Panc1 (cell line): ENCODE measurements at regions not wholly inside any gene's neighbourhood (a gene's known extent, or its start where the extent isn't known, plus 50 kb on each side); places are given as distances from the start of the nearest gene placed in this dataset.

ENCODE experiments used
- ATAC-seq: fragments of 200-7000 bp; cut with Tn5 transposase; 2 replicates; pipeline ENCODE4 v1.9.1; 2020; ENCODE audit warnings: mild to moderate bottlenecking, moderate library complexity
- BruUV-seq: library from RNA; stranded (reverse); fragments of 400-500 nt; replicated peaks from 2 replicates; lab custom pipeline; 2021; lab: Mats Ljungman, UMichigan
- CTCF ChIA-PET: fragments of 300-600 bp; sonication (Branson Sonifier 250); formaldehyde crosslinking; loops from one replicate; lab custom pipeline; 2022; ENCODE audit warnings: antibody characterized with exemption; lab: Charles Lee
- POLR2A ChIA-PET: fragments of 300-600 bp; sonication (Branson Sonifier 250); formaldehyde crosslinking; loops from one replicate; lab custom pipeline; 2022; ENCODE audit warnings: antibody characterized with exemption; lab: Charles Lee
- DNase-seq: peaks from one replicate; pipeline ENCODE4 v3.0.0-alpha.2; 2010; ENCODE audit warnings: low read depth, low spot score
- H3K27ac ChIP-seq: 2 replicates; pipeline ENCODE4 v1.5.1; 2011; ENCODE audit warnings: mild to moderate bottlenecking, low read length, inconsistent platforms
- H3K27me3 ChIP-seq: fragments of 200-500 bp; sonication (Bioruptor generic); 2 replicates; pipeline ENCODE4 v1.6.0; 2014; ENCODE audit warnings: low read length, inconsistent platforms; ENCODE audit not compliant: control insufficient read depth, insufficient read depth
- H3K36me3 ChIP-seq: fragments of 200-500 bp; sonication (Bioruptor generic); 2 replicates; pipeline ENCODE4 v1.5.1; 2014; ENCODE audit warnings: inconsistent platforms, mild to moderate bottlenecking, low read length, moderate library complexity; ENCODE audit not compliant: control insufficient read depth, insufficient read depth
- H3K4me1 ChIP-seq: 2 replicates; pipeline ENCODE4 v1.5.1; 2011; ENCODE audit warnings: inconsistent platforms, mild to moderate bottlenecking, low read length, moderate library complexity; ENCODE audit not compliant: control insufficient read depth, insufficient read depth
- H3K4me3 ChIP-seq, 2 experiments: 2 replicates each; pipeline ENCODE4 v1.5.1; 2011 to 2012; ENCODE audit warnings: low read depth in 2 of 2, low read length in 2 of 2, mild to moderate bottlenecking in 2 of 2, inconsistent platforms in 1 of 2, moderate library complexity in 1 of 2
- H3K9me3 ChIP-seq: fragments of 200-500 bp; sonication (Bioruptor generic); 2 replicates; pipeline ENCODE4 v1.5.1; 2014; ENCODE audit warnings: low read depth, mild to moderate bottlenecking, inconsistent platforms, low read length, moderate library complexity; ENCODE audit not compliant: control insufficient read depth, insufficient read depth
- POLR2AphosphoS5 ChIP-seq: IDR thresholded peaks from 2 replicates; pipeline ENCODE4 v1.6.1; 2012; ENCODE audit warnings: mild to moderate bottlenecking, low read depth, low read length, moderate library complexity
- SIN3A ChIP-seq: IDR thresholded peaks from 2 replicates; pipeline ENCODE4 v1.6.1; 2012; ENCODE audit warnings: low read depth, mild to moderate bottlenecking, low read length, moderate library complexity, borderline replicate concordance; ENCODE audit not compliant: insufficient read depth
- TCF7L2 ChIP-seq: IDR thresholded peaks from 2 replicates; pipeline ENCODE4 v1.6.1; 2011; ENCODE audit warnings: mild to moderate bottlenecking, low read depth, low read length, inconsistent platforms
- in situ Hi-C: cut with HindIII; loops from 2 replicates; pipeline ENCODE4 v1.10.0; 2016; ENCODE audit warnings: low sequenced_read_pairs, low pct_unique_long_range_greater_than_20kb
- intact Hi-C: fragments of 100-400 bp; cut with micrococcal nuclease; formaldehyde crosslinking; loops from one replicate; pipeline ENCODE4 v1.10.0; 2022; ENCODE audit not compliant: unreplicated experiment
- TF ChIP-seq, protein P1 (sequence below): fragments of 450-650 bp; IDR thresholded peaks from 2 replicates; pipeline ENCODE4 v1.5.1; 2017; ENCODE audit warnings: mild to moderate bottlenecking
- TF ChIP-seq, protein P2 (sequence below), 2 experiments: IDR thresholded peaks; 2 replicates each; pipeline ENCODE4 v1.6.1; 2011 to 2012; ENCODE audit warnings: low read depth in 2 of 2, control low read depth in 1 of 2, low read length in 1 of 2, mild to moderate bottlenecking in 1 of 2, moderate library complexity in 1 of 2; ENCODE audit not compliant: insufficient read depth in 1 of 2

DNA sequence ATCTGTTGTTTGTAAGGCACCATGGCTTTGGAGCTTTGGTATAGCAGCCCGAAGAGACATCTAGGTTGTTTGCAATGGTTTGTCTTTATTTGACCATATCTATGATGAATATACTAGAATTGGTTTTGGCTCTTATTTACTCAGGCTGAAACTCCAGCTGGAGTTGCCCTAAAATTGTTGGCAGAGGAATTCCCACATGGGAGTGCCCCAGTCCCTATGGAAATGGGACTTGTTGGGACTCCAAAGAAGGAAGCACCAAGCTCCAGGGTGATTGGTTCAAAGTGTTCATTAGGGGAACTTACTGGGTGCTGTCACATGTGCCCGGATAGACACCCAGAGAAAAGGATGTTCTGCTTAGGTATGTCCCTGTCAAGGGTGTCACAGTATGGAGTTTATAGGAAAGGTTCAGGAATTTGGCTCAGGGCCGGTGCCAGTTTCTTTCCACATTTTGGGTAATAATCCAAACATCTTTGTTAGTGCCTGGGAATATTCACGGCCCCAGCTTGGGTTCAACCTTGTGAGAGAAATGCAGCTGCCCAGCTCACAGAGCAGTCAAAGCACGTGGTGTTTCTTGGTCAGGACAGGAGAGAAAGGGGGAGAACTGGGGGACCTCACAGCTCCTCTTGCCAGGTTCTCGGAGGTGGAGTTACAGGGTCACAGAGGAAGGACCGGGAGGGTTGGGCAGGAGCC lies 123.5 kb upstream of the ZSWIM2 start:
- H3K27ac ChIP-seq: no peak overlapping the region
- no peaks in the 10 kb centered on the region for H3K36me3 ChIP-seq
- no peaks in the 10 kb centered on the region for H3K27me3 ChIP-seq
- POLR2A ChIA-PET: no interaction called here
- H3K4me1 ChIP-seq: no peaks in the 10 kb centered on the region
- BruUV-seq: no TSS peak
- DNase-seq: no peak
- intact Hi-C loops: no loop called here
- no peak for TF ChIP-seq POLR2AphosphoS5
- TF ChIP-seq, protein P1, sequence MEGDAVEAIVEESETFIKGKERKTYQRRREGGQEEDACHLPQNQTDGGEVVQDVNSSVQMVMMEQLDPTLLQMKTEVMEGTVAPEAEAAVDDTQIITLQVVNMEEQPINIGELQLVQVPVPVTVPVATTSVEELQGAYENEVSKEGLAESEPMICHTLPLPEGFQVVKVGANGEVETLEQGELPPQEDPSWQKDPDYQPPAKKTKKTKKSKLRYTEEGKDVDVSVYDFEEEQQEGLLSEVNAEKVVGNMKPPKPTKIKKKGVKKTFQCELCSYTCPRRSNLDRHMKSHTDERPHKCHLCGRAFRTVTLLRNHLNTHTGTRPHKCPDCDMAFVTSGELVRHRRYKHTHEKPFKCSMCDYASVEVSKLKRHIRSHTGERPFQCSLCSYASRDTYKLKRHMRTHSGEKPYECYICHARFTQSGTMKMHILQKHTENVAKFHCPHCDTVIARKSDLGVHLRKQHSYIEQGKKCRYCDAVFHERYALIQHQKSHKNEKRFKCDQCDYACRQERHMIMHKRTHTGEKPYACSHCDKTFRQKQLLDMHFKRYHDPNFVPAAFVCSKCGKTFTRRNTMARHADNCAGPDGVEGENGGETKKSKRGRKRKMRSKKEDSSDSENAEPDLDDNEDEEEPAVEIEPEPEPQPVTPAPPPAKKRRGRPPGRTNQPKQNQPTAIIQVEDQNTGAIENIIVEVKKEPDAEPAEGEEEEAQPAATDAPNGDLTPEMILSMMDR: no peak
- no peak for TF ChIP-seq SIN3A
- TF ChIP-seq, protein P2, sequence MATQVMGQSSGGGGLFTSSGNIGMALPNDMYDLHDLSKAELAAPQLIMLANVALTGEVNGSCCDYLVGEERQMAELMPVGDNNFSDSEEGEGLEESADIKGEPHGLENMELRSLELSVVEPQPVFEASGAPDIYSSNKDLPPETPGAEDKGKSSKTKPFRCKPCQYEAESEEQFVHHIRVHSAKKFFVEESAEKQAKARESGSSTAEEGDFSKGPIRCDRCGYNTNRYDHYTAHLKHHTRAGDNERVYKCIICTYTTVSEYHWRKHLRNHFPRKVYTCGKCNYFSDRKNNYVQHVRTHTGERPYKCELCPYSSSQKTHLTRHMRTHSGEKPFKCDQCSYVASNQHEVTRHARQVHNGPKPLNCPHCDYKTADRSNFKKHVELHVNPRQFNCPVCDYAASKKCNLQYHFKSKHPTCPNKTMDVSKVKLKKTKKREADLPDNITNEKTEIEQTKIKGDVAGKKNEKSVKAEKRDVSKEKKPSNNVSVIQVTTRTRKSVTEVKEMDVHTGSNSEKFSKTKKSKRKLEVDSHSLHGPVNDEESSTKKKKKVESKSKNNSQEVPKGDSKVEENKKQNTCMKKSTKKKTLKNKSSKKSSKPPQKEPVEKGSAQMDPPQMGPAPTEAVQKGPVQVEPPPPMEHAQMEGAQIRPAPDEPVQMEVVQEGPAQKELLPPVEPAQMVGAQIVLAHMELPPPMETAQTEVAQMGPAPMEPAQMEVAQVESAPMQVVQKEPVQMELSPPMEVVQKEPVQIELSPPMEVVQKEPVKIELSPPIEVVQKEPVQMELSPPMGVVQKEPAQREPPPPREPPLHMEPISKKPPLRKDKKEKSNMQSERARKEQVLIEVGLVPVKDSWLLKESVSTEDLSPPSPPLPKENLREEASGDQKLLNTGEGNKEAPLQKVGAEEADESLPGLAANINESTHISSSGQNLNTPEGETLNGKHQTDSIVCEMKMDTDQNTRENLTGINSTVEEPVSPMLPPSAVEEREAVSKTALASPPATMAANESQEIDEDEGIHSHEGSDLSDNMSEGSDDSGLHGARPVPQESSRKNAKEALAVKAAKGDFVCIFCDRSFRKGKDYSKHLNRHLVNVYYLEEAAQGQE (IDR thresholded peaks at IDR 0.05; ENCODE audit: insufficient read depth in 1 of 2, low read depth in 2 of 2, low read length in 1 of 2): no peak
- no peak for TF ChIP-seq TCF7L2
- in situ Hi-C loops: no loop called here
- no peak overlapping the region for H3K4me3 ChIP-seq
- ATAC-seq: no peak
- CTCF ChIA-PET: interaction anchor here (0.5 kb wide), 1 partner anchor 52 kb away, joined by 6 read pairs; no protein-coding TSS in a partner anchor
- H3K9me3 ChIP-seq: no peaks in the 10 kb centered on the region

DNA sequence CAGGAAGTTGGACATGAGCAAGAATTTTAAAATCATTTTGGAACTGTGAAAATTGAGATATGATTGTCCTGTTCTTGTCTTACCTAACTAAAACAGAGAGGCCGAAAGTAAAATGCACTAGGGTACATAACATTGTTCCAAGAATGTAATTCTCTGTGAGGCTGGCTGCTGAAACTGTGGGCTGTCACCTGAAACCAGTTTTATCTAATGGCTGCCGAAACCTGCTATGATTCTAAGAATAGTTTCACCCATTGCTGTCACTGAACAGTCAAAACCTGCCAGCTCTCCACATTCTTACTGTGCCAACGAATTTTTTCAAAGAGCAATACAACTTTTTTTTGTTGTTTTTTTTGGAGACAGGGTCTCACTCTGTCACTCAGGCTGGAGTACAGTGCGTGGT lies 119.3 kb upstream of the ZSWIM2 start:
- no peak for DNase-seq
- no TSS peak for BruUV-seq
- Histone ChIP-seq H3K4me3 (no peak overlapping the region), H3K9me3 (no peaks in the 10 kb centered on the region), H3K27ac (no peak overlapping the region), H3K36me3 (no peaks in the 10 kb centered on the region), H3K4me1 (no peaks in the 10 kb centered on the region), H3K27me3 (no peaks in the 10 kb centered on the region)
- ChIA-PET POLR2A (no interaction called here), CTCF (no interaction called here)
- ATAC-seq: no peak
- in situ Hi-C loops (no loop called here), intact Hi-C loops (no loop called here)
- no peak for TF ChIP-seq SIN3A
- TF ChIP-seq, protein P2 (IDR thresholded peaks at IDR 0.05; ENCODE audit: insufficient read depth in 1 of 2, low read depth in 2 of 2, low read length in 1 of 2): no peak
- TF ChIP-seq, protein P1: no peak
- TF ChIP-seq TCF7L2: no peak
- TF ChIP-seq POLR2AphosphoS5: no peak
